ENCODE measurements at regions not wholly inside any gene's neighbourhood (a gene's known extent, or its start where the extent isn't known, plus 50 kb on each side); places are given as distances from the start of the nearest gene placed in this dataset.
A peak's percentile ranks its signal among the peaks of the same experiment; 100 is the strongest.

DNA sequence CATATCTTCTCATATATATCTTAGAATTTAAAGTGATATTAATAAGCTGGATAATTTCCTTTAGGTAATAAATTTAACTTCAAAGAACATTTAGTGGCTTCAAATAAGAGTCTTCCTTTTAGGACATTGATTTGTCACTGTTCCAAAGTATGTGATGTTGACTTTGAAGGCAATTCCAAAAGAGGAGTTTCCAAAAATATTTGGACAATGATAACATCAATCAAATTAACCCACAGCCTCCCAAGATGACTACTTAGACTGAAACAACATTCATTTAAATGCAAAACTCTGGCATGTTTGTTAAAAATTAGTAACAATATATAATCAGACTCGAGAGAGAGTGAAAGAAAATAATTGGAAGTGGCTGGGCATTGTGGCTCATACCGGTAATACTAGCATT lies 211.1 kb downstream of the OGFRL1 start:
- no peak for ATAC-seq (ENCODE audit: low read depth in 2 of 2)
- no peaks in the 10 kb centered on the region for H3K27me3 ChIP-seq (ENCODE audit: control insufficient read depth, insufficient read depth, low read length)
- DNase-seq = no peak

DNA sequence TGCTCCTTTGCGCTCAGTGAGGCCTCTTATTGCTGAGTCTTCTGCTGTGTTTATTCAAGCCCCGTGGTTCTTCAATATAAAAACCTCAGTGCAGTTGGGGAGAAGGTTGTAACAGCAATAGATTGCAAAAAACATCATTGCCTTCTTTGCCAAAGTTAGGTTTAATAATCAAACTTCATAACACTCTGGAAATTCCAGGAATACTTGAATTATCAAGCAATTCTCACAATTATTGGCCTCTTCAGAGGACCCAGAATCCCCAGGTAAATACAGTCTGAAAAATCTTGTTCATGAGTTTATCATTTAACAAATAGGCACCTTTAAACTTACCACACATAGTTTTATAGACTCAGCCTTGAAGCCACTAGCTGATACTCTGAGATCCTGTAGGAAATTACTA lies 213.6 kb downstream of the OGFRL1 start:
- Mint-ChIP-seq H3K36me3 (no peaks in the 10 kb centered on the region), H3K4me3 (no peak overlapping the region), H3K27ac (no peak overlapping the region), H3K9me3 (peaks cover 0 to 5% (median 0%) of the 10 kb centered on the region in 7 donors), H3K27me3 (no peaks in the 10 kb centered on the region), H3K4me1 (no peaks in the 10 kb centered on the region)
- Histone ChIP-seq H3K27me3 (ENCODE audit: control insufficient read depth, insufficient read depth, low read length) (no peaks in the 10 kb centered on the region), H3K36me3 (ENCODE audit: control insufficient read depth, insufficient read depth, low read length) (no peaks in the 10 kb centered on the region), H3K4me3 (ENCODE audit: low read depth, low read length) (no peak overlapping the region), H3K9me3 (ENCODE audit: control insufficient read depth in 2 of 2, low read length in 2 of 2) (no peaks in the 10 kb centered on the region), H3K4me1 (ENCODE audit: control insufficient read depth, insufficient read depth, low read length, poor library complexity, severe bottlenecking) (no peaks in the 10 kb centered on the region), H3K27ac (ENCODE audit: insufficient read depth, low read length, poor library complexity, severe bottlenecking) (no peak overlapping the region)
- no peak for ATAC-seq (ENCODE audit: low read depth in 2 of 2)
- DNase-seq = no peak

More for the DNA sequence above, 211.1 kb downstream of the OGFRL1 start:
- Mint-ChIP-seq H3K27ac (peak overlapping the region in 1 of 3 donors; percentile 58), H3K4me1 (peaks cover 0 to 9% (median 2%) of the 10 kb centered on the region in 4 donors), H3K27me3 (peaks cover 5% of the 10 kb centered on the region), H3K9me3 (peaks cover 0 to 2% (median 0%) of the 10 kb centered on the region in 7 donors), H3K36me3 (no peaks in the 10 kb centered on the region), H3K4me3 (no peak overlapping the region)
- Histone ChIP-seq H3K4me3 (ENCODE audit: low read depth, low read length) (no peak overlapping the region), H3K4me1 (ENCODE audit: control insufficient read depth, insufficient read depth, low read length, poor library complexity, severe bottlenecking) (peaks cover 4% of the 10 kb centered on the region), H3K27ac (ENCODE audit: insufficient read depth, low read length, poor library complexity, severe bottlenecking) (no peak overlapping the region), H3K36me3 (ENCODE audit: control insufficient read depth, insufficient read depth, low read length) (no peaks in the 10 kb centered on the region), H3K9me3 (ENCODE audit: control insufficient read depth in 2 of 2, low read length in 2 of 2) (no peaks in the 10 kb centered on the region)

DNA sequence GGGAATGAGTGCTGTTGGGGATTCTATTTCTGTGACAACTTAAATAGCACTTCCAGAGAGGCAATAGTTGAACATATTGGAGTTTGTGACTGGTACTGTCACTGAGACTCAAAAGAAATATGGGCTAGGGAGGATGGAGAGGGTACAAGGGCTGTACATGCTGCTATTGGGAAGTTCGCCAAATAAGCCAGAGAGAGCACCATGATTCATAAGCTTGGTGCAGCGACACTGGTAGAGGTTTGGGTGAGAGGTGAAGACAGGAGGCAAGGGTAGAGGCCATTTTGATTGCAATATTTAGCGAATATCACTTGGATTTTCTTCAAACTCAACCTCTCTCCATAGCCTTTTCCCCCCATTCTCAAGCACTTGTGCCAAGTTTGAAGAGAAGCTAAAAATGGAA lies 214.3 kb downstream of the OGFRL1 start:
- no peak for ATAC-seq (ENCODE audit: low read depth in 2 of 2)
- H3K4me3 ChIP-seq (ENCODE audit: low read depth, low read length) = no peak overlapping the region
- no peaks in the 10 kb centered on the region for H3K36me3 ChIP-seq (ENCODE audit: control insufficient read depth, insufficient read depth, low read length)
- DNase-seq = no peak
- H3K9me3 Mint-ChIP-seq = peaks cover 0 to 5% (median 0%) of the 10 kb centered on the region in 7 donors
- H3K27me3 Mint-ChIP-seq = no peaks in the 10 kb centered on the region
- no peak overlapping the region for H3K27ac ChIP-seq (ENCODE audit: insufficient read depth, low read length, poor library complexity, severe bottlenecking)
- no peaks in the 10 kb centered on the region for H3K4me1 Mint-ChIP-seq
- no peaks in the 10 kb centered on the region for H3K36me3 Mint-ChIP-seq
- H3K4me1 ChIP-seq (ENCODE audit: control insufficient read depth, insufficient read depth, low read length, poor library complexity, severe bottlenecking) = no peaks in the 10 kb centered on the region
- no peak overlapping the region for H3K4me3 Mint-ChIP-seq
- no peaks in the 10 kb centered on the region for H3K27me3 ChIP-seq (ENCODE audit: control insufficient read depth, insufficient read depth, low read length)
- no peak overlapping the region for H3K27ac Mint-ChIP-seq
- no peaks in the 10 kb centered on the region for H3K9me3 ChIP-seq (ENCODE audit: control insufficient read depth in 2 of 2, low read length in 2 of 2)

DNA sequence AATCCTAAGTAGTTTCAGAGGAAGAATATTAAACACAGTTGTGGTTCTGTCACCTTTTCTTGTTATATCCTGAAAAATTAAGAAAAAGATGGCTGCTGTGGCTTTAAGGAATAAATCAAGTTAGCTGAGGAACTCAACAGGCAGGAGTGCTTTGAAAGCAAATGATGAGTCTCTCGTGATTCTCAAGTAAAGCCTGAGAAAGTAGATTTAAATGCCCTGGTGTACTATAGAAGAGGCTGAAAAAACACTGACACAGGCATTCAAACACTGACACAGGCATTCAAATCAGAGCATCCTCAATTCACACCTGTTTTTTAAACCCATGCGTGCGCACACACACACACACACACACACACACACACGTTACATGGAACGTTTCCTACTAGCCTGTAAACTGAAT lies 218.6 kb downstream of the OGFRL1 start:
- H3K4me1 Mint-ChIP-seq = no peaks in the 10 kb centered on the region
- Histone ChIP-seq H3K27ac (ENCODE audit: insufficient read depth, low read length, poor library complexity, severe bottlenecking) (no peak overlapping the region), H3K9me3 (ENCODE audit: control insufficient read depth in 2 of 2, low read length in 2 of 2) (no peaks in the 10 kb centered on the region), H3K36me3 (ENCODE audit: control insufficient read depth, insufficient read depth, low read length) (no peaks in the 10 kb centered on the region), H3K4me1 (ENCODE audit: control insufficient read depth, insufficient read depth, low read length, poor library complexity, severe bottlenecking) (no peaks in the 10 kb centered on the region), H3K4me3 (ENCODE audit: low read depth, low read length) (no peak overlapping the region), H3K27me3 (ENCODE audit: control insufficient read depth, insufficient read depth, low read length) (no peaks in the 10 kb centered on the region)
- no peak for DNase-seq
- ATAC-seq (ENCODE audit: low read depth in 2 of 2) = no peak
- H3K9me3 Mint-ChIP-seq = peaks cover 0 to 4% (median 0%) of the 10 kb centered on the region in 7 donors
- H3K27ac Mint-ChIP-seq = no peak overlapping the region
- H3K4me3 Mint-ChIP-seq = no peak overlapping the region
- H3K27me3 Mint-ChIP-seq = no peaks in the 10 kb centered on the region
- H3K36me3 Mint-ChIP-seq = no peaks in the 10 kb centered on the region

DNA sequence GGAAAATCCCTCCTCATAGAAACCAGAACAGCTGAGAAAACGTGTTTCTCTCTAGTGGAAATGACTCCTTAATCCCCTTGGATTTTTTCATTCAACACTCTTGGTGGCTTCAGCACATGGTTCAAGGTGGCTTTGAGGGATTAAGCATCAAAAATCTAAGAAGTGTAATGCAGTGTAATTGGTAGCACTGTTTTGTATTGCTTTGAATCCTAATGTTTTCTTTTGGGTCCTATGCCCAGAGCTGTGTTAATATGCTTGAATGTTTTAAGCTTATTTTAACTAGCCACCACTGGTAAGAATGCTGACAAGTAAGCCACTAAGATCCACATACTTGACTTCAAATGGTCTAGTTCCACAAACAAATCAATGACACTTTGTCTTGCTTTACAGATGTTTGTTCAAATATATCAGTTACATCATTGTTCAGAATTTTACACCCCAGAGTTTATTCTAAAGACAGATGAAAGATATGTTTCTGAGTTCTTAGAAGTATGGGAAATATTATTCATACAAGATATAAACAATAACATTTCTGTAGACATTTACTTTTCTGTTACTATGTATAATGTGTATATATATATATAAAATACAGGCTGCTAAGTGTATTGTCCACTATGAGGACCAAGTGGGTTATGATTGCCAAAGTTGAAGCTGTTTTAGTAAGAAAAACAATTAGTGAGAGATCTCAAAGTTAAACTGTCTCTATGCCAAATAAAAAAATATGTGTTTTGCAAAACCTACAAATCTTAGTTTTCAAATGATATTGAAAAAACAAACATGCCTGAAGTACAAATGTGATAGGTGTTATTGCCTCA lies 220.8 kb downstream of the OGFRL1 start:
- Histone ChIP-seq H3K27me3 (ENCODE audit: control insufficient read depth, insufficient read depth, low read length) (no peaks in the 10 kb centered on the region), H3K9me3 (ENCODE audit: control insufficient read depth in 2 of 2, low read length in 2 of 2) (no peaks in the 10 kb centered on the region), H3K27ac (ENCODE audit: insufficient read depth, low read length, poor library complexity, severe bottlenecking) (no peak overlapping the region), H3K36me3 (ENCODE audit: control insufficient read depth, insufficient read depth, low read length) (no peaks in the 10 kb centered on the region), H3K4me1 (ENCODE audit: control insufficient read depth, insufficient read depth, low read length, poor library complexity, severe bottlenecking) (no peaks in the 10 kb centered on the region), H3K4me3 (ENCODE audit: low read depth, low read length) (no peak overlapping the region)
- Mint-ChIP-seq H3K4me3 (no peak overlapping the region), H3K27me3 (no peaks in the 10 kb centered on the region), H3K4me1 (no peaks in the 10 kb centered on the region), H3K27ac (no peak overlapping the region), H3K36me3 (no peaks in the 10 kb centered on the region), H3K9me3 (peaks cover 0 to 5% (median 0%) of the 10 kb centered on the region in 7 donors)
- no peak for DNase-seq
- ATAC-seq (ENCODE audit: low read depth in 2 of 2) = no peak

DNA sequence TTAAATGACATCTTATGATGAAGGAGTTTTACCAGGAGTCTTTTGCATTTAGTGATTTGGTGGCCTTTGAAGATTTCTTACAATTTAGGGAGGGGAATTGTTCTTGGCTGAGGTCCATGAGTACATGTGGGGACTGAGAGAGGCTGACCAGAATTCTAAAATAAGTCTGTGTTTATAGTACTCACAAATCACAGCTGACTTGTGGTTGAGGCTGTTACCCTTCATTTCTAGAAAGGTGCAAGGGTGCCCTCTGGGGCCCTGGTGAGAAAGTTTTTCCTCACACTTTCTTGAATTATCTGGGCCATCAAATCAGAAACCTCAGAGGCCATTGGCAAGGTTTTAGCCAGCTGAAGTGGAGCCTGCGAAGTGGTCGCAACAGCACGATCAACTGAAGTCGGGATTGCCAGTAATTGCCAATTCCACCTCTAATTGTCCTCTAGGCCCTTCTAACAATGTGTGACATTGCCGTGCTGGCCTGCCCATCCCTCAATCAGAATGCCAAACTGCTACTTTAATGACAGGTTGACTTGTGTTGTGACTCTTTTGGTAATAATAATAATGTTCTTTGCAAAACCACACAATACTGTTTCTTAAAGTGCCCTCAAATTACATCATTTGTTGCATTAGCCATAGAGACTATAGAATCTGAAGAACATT lies 221.6 kb downstream of the OGFRL1 start:
- ATAC-seq (ENCODE audit: low read depth in 2 of 2) (no peak), DNase-seq (peak in 1 of 3 donors; percentile 1)
- no peaks in the 10 kb centered on the region for H3K36me3 Mint-ChIP-seq
- Histone ChIP-seq H3K4me3 (ENCODE audit: low read depth, low read length) (no peak overlapping the region), H3K4me1 (ENCODE audit: control insufficient read depth, insufficient read depth, low read length, poor library complexity, severe bottlenecking) (no peaks in the 10 kb centered on the region), H3K36me3 (ENCODE audit: control insufficient read depth, insufficient read depth, low read length) (no peaks in the 10 kb centered on the region), H3K27ac (ENCODE audit: insufficient read depth, low read length, poor library complexity, severe bottlenecking) (no peak overlapping the region), H3K9me3 (ENCODE audit: control insufficient read depth in 2 of 2, low read length in 2 of 2) (no peaks in the 10 kb centered on the region), H3K27me3 (ENCODE audit: control insufficient read depth, insufficient read depth, low read length) (no peaks in the 10 kb centered on the region)
- no peak overlapping the region for H3K27ac Mint-ChIP-seq
- peaks cover 0 to 2% (median 0%) of the 10 kb centered on the region in 7 donors for H3K9me3 Mint-ChIP-seq
- H3K4me3 Mint-ChIP-seq = no peak overlapping the region
- no peaks in the 10 kb centered on the region for H3K27me3 Mint-ChIP-seq
- H3K4me1 Mint-ChIP-seq = no peaks in the 10 kb centered on the region

DNA sequence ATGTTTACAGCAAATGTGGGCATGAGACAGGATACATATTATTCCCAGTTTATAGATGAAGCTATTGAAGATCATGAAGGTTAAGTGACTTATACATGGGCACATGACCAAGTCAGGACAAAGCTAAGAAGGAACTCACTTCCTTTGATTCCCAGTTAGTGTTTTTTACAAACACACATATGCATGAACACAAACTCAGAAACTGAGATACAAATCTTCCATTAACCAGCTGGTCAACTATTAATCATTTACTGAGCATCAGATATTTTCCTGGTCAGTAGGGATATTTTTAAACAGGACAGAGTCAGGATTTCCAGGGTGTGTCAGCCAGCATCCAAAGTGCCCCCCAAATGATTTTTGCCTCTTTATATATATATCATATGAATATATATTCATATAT lies 222.2 kb downstream of the OGFRL1 start:
- H3K27me3 Mint-ChIP-seq = no peaks in the 10 kb centered on the region
- no peaks in the 10 kb centered on the region for H3K36me3 Mint-ChIP-seq
- no peak overlapping the region for H3K4me3 ChIP-seq (ENCODE audit: low read depth, low read length)
- H3K36me3 ChIP-seq (ENCODE audit: control insufficient read depth, insufficient read depth, low read length) = no peaks in the 10 kb centered on the region
- H3K27ac ChIP-seq (ENCODE audit: insufficient read depth, low read length, poor library complexity, severe bottlenecking) = no peak overlapping the region
- no peaks in the 10 kb centered on the region for H3K9me3 ChIP-seq (ENCODE audit: control insufficient read depth in 2 of 2, low read length in 2 of 2)
- no peak for ATAC-seq (ENCODE audit: low read depth in 2 of 2)
- no peaks in the 10 kb centered on the region for H3K4me1 Mint-ChIP-seq
- no peak overlapping the region for H3K27ac Mint-ChIP-seq
- H3K27me3 ChIP-seq (ENCODE audit: control insufficient read depth, insufficient read depth, low read length) = no peaks in the 10 kb centered on the region
- H3K4me1 ChIP-seq (ENCODE audit: control insufficient read depth, insufficient read depth, low read length, poor library complexity, severe bottlenecking) = no peaks in the 10 kb centered on the region
- DNase-seq = no peak
- peaks cover 0 to 1% (median 0%) of the 10 kb centered on the region in 7 donors for H3K9me3 Mint-ChIP-seq
- H3K4me3 Mint-ChIP-seq = no peak overlapping the region

DNA sequence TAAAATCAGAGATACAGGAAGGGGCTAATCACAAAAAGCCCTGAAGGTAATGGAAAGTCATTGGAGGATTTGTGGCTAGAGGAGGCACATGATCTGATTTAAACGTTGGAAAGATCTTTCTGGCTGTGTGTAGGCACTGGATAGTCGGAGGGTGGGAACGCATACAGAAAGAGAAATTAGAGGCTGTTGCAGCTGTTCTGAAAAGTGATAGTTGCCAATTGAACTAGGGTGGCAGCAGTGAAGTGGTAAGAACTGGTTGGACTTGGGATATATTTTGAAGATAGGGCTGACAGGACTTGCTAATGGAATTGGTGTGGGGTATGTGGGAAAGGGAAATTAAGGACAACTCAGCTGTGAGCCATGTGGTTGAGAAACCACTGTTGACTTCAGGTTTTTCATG lies 223.6 kb downstream of the OGFRL1 start:
- no peak for ATAC-seq (ENCODE audit: low read depth in 2 of 2)
- H3K27me3 Mint-ChIP-seq = no peaks in the 10 kb centered on the region
- no peak overlapping the region for H3K27ac ChIP-seq (ENCODE audit: insufficient read depth, low read length, poor library complexity, severe bottlenecking)
- no peaks in the 10 kb centered on the region for H3K27me3 ChIP-seq (ENCODE audit: control insufficient read depth, insufficient read depth, low read length)
- H3K4me3 Mint-ChIP-seq = no peak overlapping the region
- H3K4me1 ChIP-seq (ENCODE audit: control insufficient read depth, insufficient read depth, low read length, poor library complexity, severe bottlenecking) = no peaks in the 10 kb centered on the region
- no peak overlapping the region for H3K4me3 ChIP-seq (ENCODE audit: low read depth, low read length)
- H3K9me3 Mint-ChIP-seq = peaks cover 0 to 1% (median 0%) of the 10 kb centered on the region in 7 donors
- H3K36me3 Mint-ChIP-seq = no peaks in the 10 kb centered on the region
- DNase-seq = no peak
- no peak overlapping the region for H3K27ac Mint-ChIP-seq
- H3K36me3 ChIP-seq (ENCODE audit: control insufficient read depth, insufficient read depth, low read length) = no peaks in the 10 kb centered on the region
- no peaks in the 10 kb centered on the region for H3K9me3 ChIP-seq (ENCODE audit: control insufficient read depth in 2 of 2, low read length in 2 of 2)
- H3K4me1 Mint-ChIP-seq = no peaks in the 10 kb centered on the region
